ENCODE measurements at regions not wholly inside any gene's neighbourhood (a gene's known extent, or its start where the extent isn't known, plus 50 kb on each side); places are given as distances from the start of the nearest gene placed in this dataset.

- TF ChIP-seq ZNF197 (CRISPR knock-in tag; IDR thresholded peaks at IDR 0.05; ENCODE audit: low read depth) = no peak
- TF ChIP-seq CTCFL (IDR thresholded peaks at IDR 0.05; ENCODE audit: borderline replicate concordance, insufficient read depth, low read depth, low read length, poor library complexity, severe bottlenecking) = no peak
- no peak for TF ChIP-seq ZNF518B (CRISPR knock-in tag; IDR thresholded peaks at IDR 0.05)
- TF ChIP-seq TCF15 (CRISPR knock-in tag; IDR thresholded peaks at IDR 0.05) = no peak
Measured at GRCh38 chr7:145978769-145979168, 137.8 kb upstream of the CNTNAP2 start (continued).

GRCh38 chr7:145959981-145960380 lies 156.6 kb upstream of the CNTNAP2 start:
- peaks cover 3% of the 10 kb centered on the region; the same call in 1 of the 2 replicates for H3K9me3 ChIP-seq (replicated peaks; ENCODE audit: control insufficient read depth, insufficient read depth, low read depth, low read length)
- POLR2A ChIA-PET = no interaction called here
- peak; percentile 81 for TF ChIP-seq C11orf30 (IDR thresholded peaks at IDR 0.05; ENCODE audit: low read depth)
- no peak for TF ChIP-seq ZNF449 (CRISPR knock-in tag; IDR thresholded peaks at IDR 0.05)
- peak; percentile 72 for TF ChIP-seq MAFG (tag; conservative IDR thresholded peaks at IDR 0.05)
- no peak for TF ChIP-seq PYGO2 (tag; IDR thresholded peaks at IDR 0.05)
- peak; percentile 80 for TF ChIP-seq MAFK (IDR thresholded peaks at IDR 0.05; ENCODE audit: low read length)
- no peak for TF ChIP-seq NFXL1 (CRISPR knock-in tag; IDR thresholded peaks at IDR 0.05)
- TF ChIP-seq GTF2B (IDR thresholded peaks at IDR 0.05; ENCODE audit: extremely low read depth, insufficient read length) = no peak
- peak; percentile 85 for TF ChIP-seq MAFF (IDR thresholded peaks at IDR 0.05; ENCODE audit: low read length)
- TF ChIP-seq ZNF764 (CRISPR knock-in tag; IDR thresholded peaks at IDR 0.05; ENCODE audit: low read depth) = no peak
- TF ChIP-seq ZNF316 (IDR thresholded peaks at IDR 0.05) = peak; percentile 91

More at GRCh38 chr7:145959981-145960380, 156.6 kb upstream of the CNTNAP2 start:
- Histone ChIP-seq H3K4me1 (replicated peaks in 1 of 2; ENCODE audit: control insufficient read depth in 2 of 2, insufficient read depth in 2 of 2, low read length in 2 of 2) (no peaks in the 10 kb centered on the region), H3K27me3 (ENCODE audit: control insufficient read depth in 2 of 2, insufficient read depth in 2 of 2, low read length in 2 of 2) (no peaks in the 10 kb centered on the region), H4K20me1 (replicated peaks; ENCODE audit: control insufficient read depth, insufficient read depth, low read length) (no peaks in the 10 kb centered on the region), H3K4me3 (no peak overlapping the region), H3K27ac (ENCODE audit: extremely low read depth, low read depth, low read length) (no peak overlapping the region), H2AFZ (ENCODE audit: low read depth, low read length) (no peak overlapping the region), H3K79me2 (ENCODE audit: control insufficient read depth, insufficient read depth, low read length) (peaks cover 27% of the 10 kb centered on the region; the same call in 2 of the 3 replicates), H3K4me2 (ENCODE audit: insufficient read depth, low read length) (no peak overlapping the region), H3K9ac (ENCODE audit: insufficient read depth in 1 of 2, low read depth in 2 of 2, low read length in 2 of 2) (no peak overlapping the region), H3K36me3 (ENCODE audit: control insufficient read depth, insufficient read depth, low read length) (peaks cover 3% of the 10 kb centered on the region; the same call in 1 of the 3 replicates), H3K9me1 (ENCODE audit: control insufficient read depth, insufficient read depth, low read length) (no peaks in the 10 kb centered on the region)
- in situ Hi-C loops (cut with MboI) = no loop called here
- intact Hi-C loops (cut with micrococcal nuclease) = no loop called here
- FAIRE-seq (no peak), DNase-seq (ENCODE audit: extremely low read depth in 1 of 4, low spot score in 3 of 4) (no peak), ATAC-seq (no peak)
- 42% methylated on average over 4 of the region's 4 CpGs for WGBS (ENCODE audit: insufficient coverage, low coverage, missing lambda C conversion rate)
- CTCF ChIA-PET (ENCODE audit: low intra/inter-chr PET ratio) = no interaction called here
- no TSS peak for BruUV-seq (replicated peaks)

Data from K562 (cell line).